KMS-11 (cell line): ENCODE measurements at regions not wholly inside any gene's neighbourhood (a gene's known extent, or its start where the extent isn't known, plus 50 kb on each side); places are given as distances from the start of the nearest gene placed in this dataset.
"Not testable (repeated sequence)": the region's sequence is repeated elsewhere in the genome, so short reads cannot be mapped to it uniquely, and the experiment has no call there.

Experiments used
- H2AFZ ChIP-seq: fragments of 200-600 bp; sonication (generic); 2 replicates; pipeline ENCODE4 v1.6.1; 2016; ENCODE audit warnings: antibody characterized with exemption, mixed run types, low read depth
- H3K27ac ChIP-seq: fragments of 200-600 bp; sonication (generic); 2 replicates; pipeline ENCODE4 v1.6.1; 2016; ENCODE audit warnings: mild to moderate bottlenecking, mixed run types
- H3K27me3 ChIP-seq: fragments of 200-600 bp; sonication (generic); 2 replicates; pipeline ENCODE4 v1.6.1; 2017; ENCODE audit warnings: mild to moderate bottlenecking, low read depth, mixed run types, moderate library complexity; ENCODE audit not compliant: insufficient read depth
- H3K36me3 ChIP-seq: fragments of 200-600 bp; sonication (generic); 2 replicates; pipeline ENCODE4 v1.6.1; 2017; ENCODE audit warnings: mild to moderate bottlenecking, mixed run types; ENCODE audit not compliant: insufficient read depth
- H3K4me1 ChIP-seq: fragments of 200-600 bp; sonication (generic); 2 replicates; pipeline ENCODE4 v1.6.1; 2016; ENCODE audit warnings: mild to moderate bottlenecking, low read depth, mixed run types; ENCODE audit not compliant: poor library complexity, severe bottlenecking
- H3K4me2 ChIP-seq: fragments of 200-600 bp; sonication (generic); 2 replicates; pipeline ENCODE4 v1.7.0; 2016; ENCODE audit warnings: mild to moderate bottlenecking, mixed run types
- H3K4me3 ChIP-seq: fragments of 200-600 bp; sonication (generic); IDR thresholded peaks from 2 replicates; pipeline ENCODE4 v1.6.1; 2017; ENCODE audit warnings: low read depth, low read length, mixed read lengths; ENCODE audit not compliant: insufficient read depth
- H3K79me2 ChIP-seq: fragments of 200-600 bp; sonication (generic); 2 replicates; pipeline ENCODE4 v1.6.1; 2016; ENCODE audit warnings: low read depth, mixed run types; ENCODE audit not compliant: insufficient read depth
- H3K9ac ChIP-seq: fragments of 200-600 bp; sonication (generic); 2 replicates; pipeline ENCODE4 v1.6.1; 2016; ENCODE audit warnings: mild to moderate bottlenecking, mixed run types
- H4K20me1 ChIP-seq: fragments of 200-600 bp; sonication (generic); 2 replicates; pipeline ENCODE4 v1.6.1; 2016; ENCODE audit warnings: mild to moderate bottlenecking, mixed run types; ENCODE audit not compliant: insufficient read depth
- TF ChIP-seq, protein P1 (sequence below): fragments of 200-600 bp; sonication (generic); conservative IDR thresholded peaks from 2 replicates; pipeline ENCODE4 v1.6.1; 2017; ENCODE audit warnings: low read depth, mild to moderate bottlenecking, antibody characterized with exemption, low read length, moderate library complexity, mixed read lengths

- TF ChIP-seq, protein P1, sequence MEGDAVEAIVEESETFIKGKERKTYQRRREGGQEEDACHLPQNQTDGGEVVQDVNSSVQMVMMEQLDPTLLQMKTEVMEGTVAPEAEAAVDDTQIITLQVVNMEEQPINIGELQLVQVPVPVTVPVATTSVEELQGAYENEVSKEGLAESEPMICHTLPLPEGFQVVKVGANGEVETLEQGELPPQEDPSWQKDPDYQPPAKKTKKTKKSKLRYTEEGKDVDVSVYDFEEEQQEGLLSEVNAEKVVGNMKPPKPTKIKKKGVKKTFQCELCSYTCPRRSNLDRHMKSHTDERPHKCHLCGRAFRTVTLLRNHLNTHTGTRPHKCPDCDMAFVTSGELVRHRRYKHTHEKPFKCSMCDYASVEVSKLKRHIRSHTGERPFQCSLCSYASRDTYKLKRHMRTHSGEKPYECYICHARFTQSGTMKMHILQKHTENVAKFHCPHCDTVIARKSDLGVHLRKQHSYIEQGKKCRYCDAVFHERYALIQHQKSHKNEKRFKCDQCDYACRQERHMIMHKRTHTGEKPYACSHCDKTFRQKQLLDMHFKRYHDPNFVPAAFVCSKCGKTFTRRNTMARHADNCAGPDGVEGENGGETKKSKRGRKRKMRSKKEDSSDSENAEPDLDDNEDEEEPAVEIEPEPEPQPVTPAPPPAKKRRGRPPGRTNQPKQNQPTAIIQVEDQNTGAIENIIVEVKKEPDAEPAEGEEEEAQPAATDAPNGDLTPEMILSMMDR: no peak
- no peak overlapping the region for H3K27ac ChIP-seq
- H3K9ac ChIP-seq: no peak overlapping the region
- no peaks in the 10 kb centered on the region for H3K79me2 ChIP-seq
- H3K4me2 ChIP-seq: no peak overlapping the region
- H3K4me3 ChIP-seq: no peak overlapping the region
- H3K4me1 ChIP-seq: no peaks in the 10 kb centered on the region
- H2AFZ ChIP-seq: no peak overlapping the region
- no peaks in the 10 kb centered on the region for H3K27me3 ChIP-seq
- H4K20me1 ChIP-seq: no peaks in the 10 kb centered on the region
- no peaks in the 10 kb centered on the region for H3K36me3 ChIP-seq
Observed at GRCh38 chr5:120174089-120174488, 290.0 kb upstream of the PRR16 start.

- H3K4me3 ChIP-seq, H3K79me2 ChIP-seq, H2AFZ ChIP-seq, H3K9ac ChIP-seq, H3K4me1 ChIP-seq, H3K27ac ChIP-seq, H3K36me3 ChIP-seq, H4K20me1 ChIP-seq, H3K4me2 ChIP-seq, H3K27me3 ChIP-seq: not testable (repeated sequence)
Observed at GRCh38 chr5:120181238-120181637, 282.9 kb upstream of the PRR16 start.

GRCh38 chr5:120194650-120195049 is 269.4 kb upstream of the PRR16 start:
- not testable (repeated sequence) for H3K27me3 ChIP-seq, H2AFZ ChIP-seq, H3K9ac ChIP-seq, H3K4me2 ChIP-seq, H4K20me1 ChIP-seq, H3K36me3 ChIP-seq, H3K79me2 ChIP-seq, H3K27ac ChIP-seq, H3K4me3 ChIP-seq, H3K4me1 ChIP-seq

DNA sequence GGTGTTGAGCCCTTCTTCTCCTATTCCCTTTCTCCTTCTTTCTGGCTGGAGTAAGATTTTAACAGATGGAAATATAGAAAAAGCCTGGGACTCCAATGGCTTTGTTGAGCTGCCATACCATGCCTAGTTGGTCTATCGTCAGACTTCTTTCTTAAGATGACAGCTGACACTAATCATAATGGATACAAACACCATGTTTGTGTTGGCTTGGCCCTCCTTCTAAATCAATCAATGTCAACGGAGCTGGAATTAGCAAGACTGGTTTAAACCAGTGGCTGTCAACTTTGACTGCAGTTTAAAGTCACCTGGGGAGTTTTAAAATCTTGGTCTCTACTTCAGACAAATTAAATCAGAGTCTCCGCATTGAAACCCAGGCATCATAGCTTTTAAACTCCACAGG is 264.5 kb upstream of the PRR16 start:
- Histone ChIP-seq H3K4me3 (no peak overlapping the region), H3K4me1 (no peaks in the 10 kb centered on the region), H3K79me2 (no peaks in the 10 kb centered on the region), H3K27me3 (no peaks in the 10 kb centered on the region), H4K20me1 (no peaks in the 10 kb centered on the region), H3K36me3 (no peaks in the 10 kb centered on the region), H2AFZ (no peak overlapping the region), H3K4me2 (no peak overlapping the region), H3K27ac (no peak overlapping the region), H3K9ac (no peak overlapping the region)
- TF ChIP-seq, protein P1: no peak

DNA sequence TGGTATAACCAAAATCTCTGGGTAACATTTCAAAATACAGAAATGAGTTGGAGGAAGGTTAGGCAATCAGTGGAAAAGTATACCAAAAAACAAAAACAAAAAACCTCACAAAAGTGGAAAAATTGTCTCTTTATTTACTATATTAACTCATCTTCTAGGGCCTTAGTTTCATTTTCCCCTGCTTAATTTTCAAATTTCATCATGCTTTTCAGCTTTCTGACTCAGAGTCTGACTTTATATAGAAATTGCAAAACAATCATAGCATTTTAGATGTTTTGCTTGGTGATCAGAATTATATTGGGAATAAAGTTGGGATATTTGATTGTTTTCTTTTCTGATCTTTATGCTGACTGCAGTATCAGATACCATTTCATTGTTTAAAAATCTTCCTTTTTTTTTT is 257.0 kb upstream of the PRR16 start:
- H3K36me3 ChIP-seq: no peaks in the 10 kb centered on the region
- H3K4me2 ChIP-seq: no peak overlapping the region
- H3K9ac ChIP-seq: no peak overlapping the region
- H3K79me2 ChIP-seq: no peaks in the 10 kb centered on the region
- TF ChIP-seq, protein P1: no peak
- no peak overlapping the region for H3K27ac ChIP-seq
- no peak overlapping the region for H3K4me3 ChIP-seq
- no peaks in the 10 kb centered on the region for H4K20me1 ChIP-seq
- no peak overlapping the region for H2AFZ ChIP-seq
- no peaks in the 10 kb centered on the region for H3K27me3 ChIP-seq
- H3K4me1 ChIP-seq: no peaks in the 10 kb centered on the region
